ENCODE measurements at regions not wholly inside any gene's neighbourhood (a gene's known extent, or its start where the extent isn't known, plus 50 kb on each side); places are given as distances from the start of the nearest gene placed in this dataset.

GRCh38 chr16:79891458-79891857 lies 290.9 kb upstream of the MAF start:
- TF ChIP-seq BHLHE40 (IDR thresholded peaks at IDR 0.05; ENCODE audit: borderline replicate concordance) (no peak), SP1 (IDR thresholded peaks at IDR 0.05) (no peak), NFRKB (IDR thresholded peaks at IDR 0.05) (no peak)
